Body of pancreas (tissue), 4 donors: ENCODE measurements at regions not wholly inside any gene's neighbourhood (a gene's known extent, or its start where the extent isn't known, plus 50 kb on each side); places are given as distances from the start of the nearest gene placed in this dataset.

ENCODE experiments used
- ATAC-seq: fragments of 150-250 bp; one replicate; pipeline ENCODE4 v1.9.1; 2016
- DNase-seq, 4 donors: peaks; one replicate each; pipeline ENCODE4 v3.0.0-alpha.2; 2019
- H3K27ac ChIP-seq, 4 donors: fragments of 200-600 bp; sonication (generic); 1 replicate in 3 of 4; 2 replicates in 1 of 4; pipeline versions ENCODE4 v1.5.1 to v1.6.1; 2016 to 2019; ENCODE audit warnings: mild to moderate bottlenecking in 1 of 4, mixed read lengths in 1 of 4, moderate library complexity in 1 of 4
- H3K27me3 ChIP-seq, 2 donors: fragments of 200-600 bp; sonication (generic); one replicate each; pipeline ENCODE4 v1.6.0; 2016; ENCODE audit warnings: mild to moderate bottlenecking in 1 of 2
- H3K36me3 ChIP-seq, 2 donors: fragments of 200-600 bp; sonication (generic); replicated peaks in 1 of 2; 2 replicates each; pipeline ENCODE4 v1.5.1; 2016; ENCODE audit warnings: low read depth in 2 of 2; ENCODE audit not compliant: insufficient read depth in 1 of 2
- H3K4me1 ChIP-seq: fragments of 200-600 bp; sonication (generic); one replicate; pipeline ENCODE4 v1.6.0; 2016
- H3K4me3 ChIP-seq, 2 donors: fragments of 200-600 bp; sonication (generic); 1 replicate in 1 of 2; 2 replicates in 1 of 2; pipeline ENCODE4 v1.5.1; 2016 to 2019
- H3K9me3 ChIP-seq, 3 donors: fragments of 200-600 bp; sonication (generic); 1 replicate in 2 of 3; 2 replicates in 1 of 3; pipeline ENCODE4 v1.5.1; 2016
- CTCF ChIP-seq, 7 experiments: fragments of 450-650 bp in 4 of 7; fragments of 200-600 bp in 3 of 7; sonication (generic) in 3 of 7; IDR thresholded peaks; one replicate each; pipeline ENCODE4 v1.5.1; 2016 to 2019; ENCODE audit warnings: antibody characterized with exemption in 7 of 7
- POLR2A ChIP-seq, 3 donors: fragments of 450-650 bp; IDR thresholded peaks; one replicate each; pipeline ENCODE4 v1.6.1; 2016; ENCODE audit warnings: antibody characterized with exemption in 3 of 3, mild to moderate bottlenecking in 2 of 3
- WGBS, 2 donors: methylation state at CpG; one replicate each; pipeline ENCODE4 v1.1.5; 2017; 5-methylcytosine and 5-hydroxymethylcytosine counted together
- intact Hi-C: fragments of 100-400 bp; cut with DNase I; formaldehyde crosslinking; loops from one replicate; pipeline ENCODE4 v1.15.1; 2023

DNA sequence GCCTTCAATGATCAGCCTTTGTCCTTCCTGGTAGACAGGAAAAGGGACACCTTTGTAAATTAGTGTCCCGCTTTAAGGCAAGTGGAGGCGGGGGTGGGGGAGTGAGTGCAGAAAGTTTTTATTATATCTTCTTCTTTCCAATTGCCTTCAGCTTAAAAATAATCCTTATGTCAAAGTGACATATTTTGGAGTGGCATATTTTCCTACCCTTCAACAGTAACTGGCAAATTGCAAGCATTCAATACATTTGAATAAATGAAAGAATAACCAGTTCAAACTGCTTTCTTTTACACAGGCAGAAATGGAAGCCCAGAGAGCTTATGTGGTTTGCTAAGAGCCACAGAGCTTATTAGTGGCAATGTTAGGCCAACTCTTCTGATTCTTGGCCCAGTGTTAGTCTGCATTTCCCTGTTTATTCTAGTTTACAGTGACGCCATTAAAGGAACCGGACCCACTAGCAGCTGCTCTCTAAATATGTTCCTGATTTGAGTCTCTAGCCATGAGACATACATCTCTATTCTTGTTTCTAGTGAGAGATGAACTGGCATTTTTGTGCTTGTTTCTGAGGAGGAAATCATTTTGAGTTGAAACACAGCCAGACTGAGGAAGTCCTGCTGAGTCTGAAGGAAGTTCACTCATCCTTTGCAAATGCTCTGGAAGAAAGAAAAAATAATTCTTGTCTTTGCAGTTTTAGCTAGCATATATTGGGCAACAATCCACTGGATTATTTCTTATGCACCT is 468.7 kb downstream of the NOVA1 start:
- DNase-seq (no peak), ATAC-seq (no peak)
- intact Hi-C loops, result no loop called here
- Histone ChIP-seq H3K9me3 (no peaks in the 10 kb centered on the region), H3K27me3 (no peaks in the 10 kb centered on the region), H3K27ac (no peak overlapping the region), H3K36me3 (no peaks in the 10 kb centered on the region), H3K4me3 (no peak overlapping the region), H3K4me1 (peaks cover 21% of the 10 kb centered on the region)
- no peak for TF ChIP-seq POLR2A (IDR thresholded peaks at IDR 0.05)
- TF ChIP-seq CTCF (IDR thresholded peaks at IDR 0.05), result no peak
- 54 to 58% methylated on average over 4 of the region's 4 CpGs for WGBS, 2 donors

DNA sequence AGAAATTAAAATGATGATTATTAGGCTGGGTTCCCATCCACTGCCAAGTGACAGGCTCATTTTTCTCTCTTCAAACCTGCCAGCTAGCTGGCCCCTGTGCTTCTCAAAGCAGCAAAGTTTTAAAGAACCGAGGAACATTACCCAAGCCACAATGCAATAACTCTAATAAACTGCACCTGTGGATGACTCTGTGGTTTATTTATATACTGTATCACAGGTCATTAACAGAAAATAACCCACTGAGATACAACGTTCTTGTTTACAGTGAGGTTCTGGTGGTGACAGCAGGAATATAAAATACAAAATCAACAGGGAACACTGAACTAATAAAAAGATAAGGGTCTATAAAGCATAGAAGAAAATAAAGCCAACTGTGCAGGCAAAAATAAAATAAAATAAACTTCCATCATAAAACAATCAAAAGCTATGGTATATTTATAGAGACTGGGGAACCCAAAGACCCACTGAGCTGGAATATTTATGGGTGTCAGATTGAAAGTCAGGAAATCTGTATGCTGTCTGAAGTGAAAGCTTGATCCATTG is 472.9 kb downstream of the NOVA1 start:
- no peaks in the 10 kb centered on the region for H3K36me3 ChIP-seq
- no peaks in the 10 kb centered on the region for H3K27me3 ChIP-seq
- peaks cover 9% of the 10 kb centered on the region for H3K4me1 ChIP-seq
- H3K27ac ChIP-seq, result no peak overlapping the region
- WGBS, 2 donors, result 47 to 55% methylated on average over 2 of the region's 2 CpGs
- TF ChIP-seq CTCF (IDR thresholded peaks at IDR 0.05), result no peak
- no peak for TF ChIP-seq POLR2A (IDR thresholded peaks at IDR 0.05)
- H3K4me3 ChIP-seq, result no peak overlapping the region
- intact Hi-C loops, result no loop called here
- ATAC-seq, result no peak
- DNase-seq, result no peak
- no peaks in the 10 kb centered on the region for H3K9me3 ChIP-seq

DNA sequence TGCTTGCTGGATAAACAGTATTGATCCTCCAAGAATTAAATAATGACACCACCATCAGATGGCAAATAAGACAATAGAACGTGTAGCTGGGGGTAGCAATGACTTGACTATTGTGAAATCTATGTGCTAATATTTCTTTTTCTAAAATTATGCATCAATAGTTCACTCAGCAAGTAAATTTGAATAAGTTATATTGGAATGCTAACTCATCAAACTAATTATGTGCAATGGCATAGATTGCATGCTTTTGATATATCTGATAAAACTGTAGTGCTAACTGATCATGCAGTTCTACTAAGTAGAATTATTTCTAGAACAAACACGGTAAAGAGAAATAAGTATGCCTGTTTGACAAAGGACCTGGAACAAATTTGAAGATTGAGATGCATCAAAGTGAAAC is 474.4 kb downstream of the NOVA1 start:
- H3K36me3 ChIP-seq, result no peaks in the 10 kb centered on the region
- H3K27me3 ChIP-seq, result no peaks in the 10 kb centered on the region
- H3K4me1 ChIP-seq, result no peaks in the 10 kb centered on the region
- 38 to 41% methylated on average over 2 of the region's 2 CpGs for WGBS, 2 donors
- no peak overlapping the region for H3K27ac ChIP-seq
- intact Hi-C loops, result no loop called here
- H3K4me3 ChIP-seq, result no peak overlapping the region
- ATAC-seq (no peak), DNase-seq (no peak)
- no peak for TF ChIP-seq POLR2A (IDR thresholded peaks at IDR 0.05)
- TF ChIP-seq CTCF (IDR thresholded peaks at IDR 0.05), result no peak
- H3K9me3 ChIP-seq, result no peaks in the 10 kb centered on the region

DNA sequence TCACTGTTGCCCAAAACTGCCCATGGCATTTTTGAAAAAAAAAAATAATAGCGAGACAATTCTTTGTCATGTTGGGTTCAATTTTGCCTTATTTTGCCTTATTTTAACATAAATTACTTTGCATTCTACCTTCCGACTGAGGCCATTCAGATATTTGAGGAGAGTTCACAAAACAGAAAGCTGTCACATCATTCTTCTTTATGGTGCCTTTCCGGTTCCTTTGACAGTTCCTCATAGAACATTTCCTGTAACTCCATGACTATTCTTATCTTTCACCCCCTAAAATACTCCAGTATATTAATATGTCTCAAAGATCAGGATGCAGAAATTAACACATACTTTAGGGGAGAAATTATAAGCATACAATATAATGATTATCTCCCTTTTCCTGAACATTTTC is 476.7 kb downstream of the NOVA1 start:
- Histone ChIP-seq H3K36me3 (no peaks in the 10 kb centered on the region), H3K4me1 (no peaks in the 10 kb centered on the region), H3K27me3 (no peaks in the 10 kb centered on the region), H3K9me3 (no peaks in the 10 kb centered on the region), H3K4me3 (no peak overlapping the region), H3K27ac (no peak overlapping the region)
- 64 to 70% methylated on average over 3 of the region's 3 CpGs for WGBS, 2 donors
- DNase-seq (no peak), ATAC-seq (no peak)
- intact Hi-C loops, result no loop called here
- TF ChIP-seq CTCF (IDR thresholded peaks at IDR 0.05) (no peak), POLR2A (IDR thresholded peaks at IDR 0.05) (no peak)
